CD4-positive, alpha-beta T cell treated with Interferon alpha-2 for 1 hour (primary cell): ENCODE measurements at regions not wholly inside any gene's neighbourhood (a gene's known extent, or its start where the extent isn't known, plus 50 kb on each side); places are given as distances from the start of the nearest gene placed in this dataset.

ENCODE experiments used
- DNase-seq, 2 donors: peaks; one replicate each; pipeline ENCODE4 v3.0.0-alpha.2; 2020 to 2022

DNA sequence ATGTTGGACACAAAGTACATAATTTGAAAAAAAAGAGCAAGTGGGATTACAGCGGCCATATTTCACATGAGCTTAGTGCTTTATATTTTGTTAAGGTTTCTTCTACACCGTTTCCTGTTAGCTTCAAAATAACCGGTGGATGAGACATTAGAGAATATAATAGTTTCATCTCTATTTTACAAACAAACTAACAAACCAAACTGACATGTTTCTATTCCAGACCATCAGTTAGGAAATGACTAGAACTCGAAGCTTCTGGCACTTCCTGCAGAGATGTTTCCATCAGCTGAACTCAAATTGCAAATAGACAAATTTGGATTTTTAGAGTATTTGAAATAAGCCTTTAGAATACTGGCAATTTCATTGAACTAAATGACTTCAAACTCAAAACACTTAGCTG lies 86.5 kb downstream of the MTRR start:
- no peak for DNase-seq

DNA sequence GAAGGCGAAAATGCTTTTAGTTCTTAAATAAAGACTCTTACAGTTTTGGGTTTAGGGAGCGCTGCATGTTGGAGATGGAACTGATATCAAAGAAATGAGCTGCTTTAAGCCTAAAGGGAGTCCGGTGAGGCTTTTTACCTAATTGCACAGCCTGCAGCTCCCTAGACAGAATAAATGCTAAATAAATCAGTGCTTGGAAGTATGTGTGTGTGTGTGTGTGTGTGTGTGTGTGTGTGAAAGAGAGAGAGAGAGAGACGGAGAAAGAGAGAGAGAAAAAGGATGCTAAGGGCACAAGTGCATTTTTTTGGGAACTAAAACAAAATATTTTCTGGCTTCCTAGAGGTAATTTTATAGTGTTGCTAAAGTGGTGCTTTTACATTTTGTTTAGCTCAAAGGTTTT lies 88.4 kb downstream of the MTRR start:
- no peak for DNase-seq

DNA sequence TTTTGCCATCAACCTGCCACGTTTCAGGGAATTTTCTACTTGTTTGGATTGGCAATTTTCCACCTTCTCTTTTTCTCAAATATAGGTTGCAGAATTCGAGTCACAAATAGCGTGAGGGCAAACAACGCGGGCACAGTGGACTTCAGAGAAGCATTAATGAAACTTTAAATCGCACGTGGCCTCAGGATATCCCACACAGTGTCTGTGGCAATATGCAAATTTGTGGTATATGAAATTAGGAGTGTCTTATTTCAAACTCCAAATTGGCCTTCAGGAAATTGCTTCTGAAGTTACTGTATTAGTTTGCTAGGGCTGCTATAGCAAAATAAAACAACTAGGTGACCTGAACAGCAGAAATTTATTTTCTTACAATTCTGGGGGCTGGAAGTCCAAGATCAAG lies 91.2 kb downstream of the MTRR start:
- DNase-seq = no peak

DNA sequence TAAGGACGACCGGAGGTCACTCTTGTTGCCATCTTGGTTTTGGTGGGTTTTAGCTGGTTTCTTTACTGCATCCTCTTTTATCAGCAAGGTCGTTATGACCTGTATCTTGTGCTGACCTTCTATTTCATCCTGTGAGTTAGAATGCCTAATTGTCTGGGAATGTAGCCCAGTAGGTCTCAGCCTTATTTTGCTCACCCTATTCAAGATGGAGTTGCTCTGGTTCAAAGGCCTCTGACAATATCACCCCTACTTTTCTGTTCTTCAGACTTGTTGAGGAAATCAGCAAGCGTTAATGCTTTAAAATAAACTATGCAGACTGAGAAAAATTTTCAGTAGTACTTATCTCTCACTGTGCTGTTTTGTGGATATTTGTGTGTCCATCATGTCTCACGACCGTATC lies 92.6 kb downstream of the MTRR start:
- DNase-seq = no peak

DNA sequence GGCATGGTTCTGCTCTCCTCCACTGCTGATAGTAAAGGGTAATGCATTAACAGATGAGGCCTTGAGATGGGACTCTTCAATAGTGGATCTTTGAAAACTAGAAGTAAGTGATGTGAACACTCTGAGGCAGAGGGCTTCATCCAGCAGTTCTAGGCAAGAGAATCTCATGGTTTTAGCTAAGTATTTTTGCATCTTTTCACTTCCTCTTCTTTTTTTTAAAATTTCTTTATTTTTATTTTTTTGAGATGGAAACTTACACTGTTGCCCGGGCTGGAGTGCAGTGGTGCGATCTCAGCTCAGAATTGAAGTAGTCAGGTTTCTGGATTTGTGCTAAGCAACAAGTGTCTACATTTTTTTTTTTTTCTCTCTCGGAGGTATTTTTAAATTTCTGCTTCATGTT lies 101.9 kb downstream of the MTRR start:
- DNase-seq = no peak

DNA sequence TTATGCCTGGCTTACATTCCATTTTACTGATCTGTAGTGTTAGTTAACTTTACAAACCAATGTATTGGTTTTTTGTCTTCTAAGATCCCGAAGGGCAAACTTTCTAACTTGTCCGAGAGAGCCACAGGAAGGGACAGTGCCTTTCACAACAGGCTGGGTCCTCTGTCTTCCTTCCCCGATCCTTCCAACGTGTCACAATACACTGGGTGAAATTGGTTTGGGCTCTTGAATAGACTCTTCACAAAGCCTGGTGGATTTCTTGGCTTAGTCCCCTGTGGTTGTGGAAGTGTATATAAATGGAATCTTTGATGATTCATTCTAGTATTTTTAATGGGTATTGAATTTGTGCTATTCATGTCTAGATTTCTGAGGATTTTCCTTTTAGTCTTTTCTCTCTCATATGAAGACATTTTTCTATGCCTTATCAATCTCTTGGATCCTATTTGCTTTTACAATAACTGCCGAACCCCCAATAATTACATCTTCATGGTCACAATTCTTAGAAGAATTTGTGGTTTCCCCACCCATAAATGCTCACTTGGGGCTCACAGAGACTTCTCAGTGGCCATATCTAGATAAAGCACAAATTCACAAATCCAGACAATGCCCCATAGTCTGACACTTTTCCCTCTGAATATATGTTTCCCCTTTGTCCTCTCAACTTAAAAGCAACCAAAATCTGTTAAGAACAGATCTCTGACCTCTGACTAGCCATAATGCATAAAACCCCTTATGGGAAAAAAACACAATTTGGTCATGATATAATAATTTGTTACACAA lies 107.7 kb downstream of the MTRR start:
- no peak for DNase-seq

DNA sequence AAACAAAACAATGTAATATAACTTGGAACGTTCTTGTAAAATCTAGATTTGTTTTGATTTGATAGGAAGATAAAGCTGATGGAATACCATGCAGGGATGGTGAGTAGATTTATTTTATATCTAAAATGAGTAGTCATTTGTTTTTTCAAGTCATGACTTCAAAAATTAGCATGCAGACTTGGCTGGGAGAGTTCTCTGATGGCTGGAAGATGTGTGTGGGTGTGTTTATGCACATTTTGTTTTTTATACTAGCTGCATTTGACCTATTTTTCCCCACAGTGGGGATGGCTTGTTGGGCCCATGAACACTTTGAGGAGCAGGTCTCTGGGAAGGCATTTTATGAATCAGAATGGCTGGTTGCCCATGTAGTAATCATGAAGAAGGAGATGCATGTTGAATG lies 109.2 kb downstream of the MTRR start:
- DNase-seq = no peak

DNA sequence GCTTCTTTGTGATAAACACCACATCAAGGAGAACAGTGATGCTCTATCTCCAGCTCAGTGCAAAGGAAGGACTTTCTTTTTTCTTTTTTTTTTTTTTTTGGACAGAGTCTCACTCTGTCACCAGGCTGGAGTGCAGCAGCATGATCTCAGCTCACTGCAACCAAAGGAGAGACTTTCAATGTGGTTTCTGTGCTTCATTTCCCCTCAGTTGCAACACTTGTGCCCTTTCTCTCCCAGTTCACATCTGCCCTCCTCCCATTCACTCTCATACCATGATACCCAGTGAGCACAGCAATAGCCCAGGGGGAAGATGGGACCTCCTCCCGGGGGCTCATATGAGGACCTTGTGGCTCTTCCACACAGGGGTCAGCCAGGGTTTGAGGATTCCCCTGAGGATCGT lies 110.0 kb downstream of the MTRR start:
- DNase-seq = no peak

DNA sequence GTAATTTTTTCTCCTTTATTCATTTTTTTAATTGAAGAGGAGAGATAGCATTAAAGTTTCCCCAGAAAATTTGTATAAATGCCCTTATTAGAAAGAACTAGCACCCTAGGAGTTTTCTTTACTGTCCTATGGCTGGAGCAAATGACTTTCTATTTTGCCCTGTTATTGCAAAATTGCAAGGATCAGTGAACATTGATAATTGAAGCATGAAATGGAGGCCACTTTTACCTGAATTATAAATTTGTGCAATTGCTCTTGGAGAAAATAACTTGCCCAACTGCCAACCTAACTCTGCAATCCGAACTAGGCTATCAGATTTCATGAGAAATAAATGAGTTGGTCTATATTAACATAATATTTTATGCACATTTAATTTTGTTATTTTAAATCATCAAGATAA lies 111.9 kb downstream of the MTRR start:
- no peak for DNase-seq

DNA sequence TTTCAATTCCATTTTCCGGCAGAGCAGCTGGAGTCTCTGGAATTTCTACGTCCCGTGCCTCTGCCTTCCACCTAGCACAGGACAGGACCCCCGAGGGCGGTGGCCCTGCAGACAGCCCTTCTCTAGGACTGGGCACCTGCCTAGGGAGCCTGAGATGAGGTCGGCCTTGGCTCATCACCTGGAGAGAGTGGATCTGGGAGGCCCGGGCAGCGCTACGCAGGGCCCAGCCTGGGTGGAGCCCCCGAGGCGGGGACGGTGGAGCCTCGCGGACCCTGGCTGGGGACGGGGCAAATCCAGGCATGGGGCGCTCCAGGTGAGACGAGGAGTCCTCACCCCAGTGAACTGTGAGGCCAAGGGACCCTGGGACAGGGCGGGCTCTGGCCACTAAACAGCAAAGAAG lies 114.5 kb downstream of the MTRR start:
- DNase-seq = no peak

DNA sequence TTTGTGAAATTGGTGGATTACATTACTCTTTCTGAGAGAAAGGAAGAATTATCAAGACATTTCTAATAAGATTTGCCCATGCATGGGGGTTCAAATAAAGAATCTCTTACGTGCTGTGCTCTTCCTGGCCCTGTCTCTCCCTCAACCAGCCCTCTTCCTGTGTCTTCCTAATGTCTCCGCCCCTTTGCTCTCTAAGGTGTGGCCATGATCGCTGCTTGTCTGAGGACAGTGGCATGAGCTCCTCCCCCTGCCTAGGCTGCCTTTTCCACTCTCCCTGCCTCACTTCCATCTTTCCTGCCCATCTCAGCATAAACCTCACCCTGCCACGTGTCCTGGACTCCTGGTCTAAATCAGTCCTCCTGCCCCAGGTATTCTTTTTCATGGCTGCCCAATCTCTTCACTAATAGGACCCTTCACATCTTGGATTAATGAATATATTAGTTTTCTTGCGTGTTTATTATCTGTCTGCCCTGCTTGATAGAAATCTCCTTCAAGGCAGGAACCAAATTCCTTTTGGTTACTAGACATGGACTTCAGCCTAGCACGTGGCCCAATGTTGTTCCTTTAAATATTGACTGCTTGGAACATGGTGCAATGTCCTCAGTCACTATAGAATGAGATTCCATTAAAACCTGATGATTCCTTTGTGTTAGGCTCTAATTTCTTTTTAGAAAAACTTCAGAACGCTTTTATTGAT lies 122.3 kb downstream of the MTRR start:
- DNase-seq = no peak

DNA sequence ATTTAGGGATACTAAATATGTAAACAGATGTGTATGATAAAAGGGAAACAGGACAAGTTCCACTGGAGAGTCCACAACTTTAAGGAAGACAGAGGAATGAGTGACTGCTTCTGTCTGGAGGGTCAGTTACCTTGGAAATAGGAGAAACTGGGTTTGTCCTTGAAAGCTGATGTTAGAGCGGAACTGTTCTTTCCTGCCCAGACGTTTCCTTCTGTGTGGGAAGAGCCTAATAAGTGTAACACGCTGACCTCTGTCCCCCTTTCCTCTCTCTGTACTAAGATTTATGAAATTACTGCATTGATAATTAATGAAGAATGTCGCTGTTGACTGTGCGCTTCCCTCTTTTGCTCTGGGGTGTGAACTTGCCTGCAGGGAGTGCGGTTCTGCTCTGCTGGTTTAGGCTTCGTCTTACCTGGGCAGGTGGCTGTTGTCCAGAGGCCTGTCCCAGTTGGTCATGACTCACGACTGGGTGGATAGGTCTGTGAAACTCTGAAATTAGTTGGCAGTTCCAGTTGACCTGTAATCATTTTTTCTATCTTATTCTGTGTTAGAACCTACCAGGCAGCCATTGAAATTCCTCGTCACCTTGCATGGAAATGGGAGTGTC lies 126.8 kb downstream of the MTRR start:
- DNase-seq = no peak

DNA sequence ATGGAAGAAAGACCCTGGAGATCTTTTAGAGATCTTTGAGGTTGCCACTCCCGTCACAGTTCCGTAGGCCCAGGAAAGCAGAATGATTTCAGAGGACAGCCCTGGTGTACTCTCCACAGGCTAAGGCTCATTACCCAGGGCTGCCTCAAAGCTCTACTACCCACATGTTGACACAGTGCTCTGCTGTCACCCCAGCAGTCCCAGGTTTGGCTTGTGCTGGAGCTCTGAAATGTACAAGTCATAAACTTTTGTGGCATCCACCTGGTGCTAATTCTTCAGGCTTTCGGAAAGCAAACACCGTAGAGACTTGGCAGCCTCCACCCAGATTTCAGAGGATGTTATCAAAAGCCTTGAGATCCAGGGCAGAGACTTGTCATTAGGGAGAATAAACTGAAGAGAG lies 136.5 kb downstream of the MTRR start:
- DNase-seq = no peak

DNA sequence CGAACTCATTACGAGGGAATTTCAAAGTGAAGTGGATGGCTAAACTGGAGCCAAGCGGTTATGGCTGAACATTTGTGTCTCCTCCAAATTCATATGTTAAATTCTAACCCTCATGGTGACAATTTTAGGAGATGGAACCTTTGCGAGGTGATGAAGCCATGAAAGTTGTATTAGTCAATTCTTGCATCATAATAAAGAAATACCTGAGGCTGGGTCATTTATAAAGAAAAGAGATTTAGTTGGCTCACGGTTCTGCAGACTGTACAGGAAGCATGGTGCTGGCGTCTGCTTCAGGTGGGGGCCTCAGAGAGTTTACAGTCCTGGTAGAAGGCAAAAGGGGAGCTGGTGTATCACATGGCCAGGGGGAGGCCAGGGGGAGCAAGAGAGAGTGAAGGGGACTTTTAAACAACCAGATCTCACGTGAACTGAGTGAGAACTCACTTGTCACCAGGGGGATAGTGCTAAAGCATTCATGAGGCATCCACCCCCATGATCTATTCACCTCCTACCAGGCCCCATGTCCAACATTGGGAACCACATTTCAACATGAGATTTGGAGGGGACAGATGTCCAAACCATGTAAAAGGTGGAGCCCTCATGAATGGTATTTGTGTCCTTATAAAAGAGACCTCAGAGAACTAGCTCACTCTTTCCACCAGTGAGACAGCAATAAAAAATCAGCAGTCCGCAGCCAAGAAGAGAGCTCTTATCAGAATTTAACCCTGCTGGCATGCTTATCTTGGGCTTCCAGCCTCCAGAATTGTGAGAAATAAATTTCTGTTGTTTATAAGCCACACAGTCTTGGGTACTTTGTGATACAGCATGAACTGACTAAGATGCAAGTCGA lies 143.4 kb downstream of the MTRR start:
- no peak for DNase-seq

DNA sequence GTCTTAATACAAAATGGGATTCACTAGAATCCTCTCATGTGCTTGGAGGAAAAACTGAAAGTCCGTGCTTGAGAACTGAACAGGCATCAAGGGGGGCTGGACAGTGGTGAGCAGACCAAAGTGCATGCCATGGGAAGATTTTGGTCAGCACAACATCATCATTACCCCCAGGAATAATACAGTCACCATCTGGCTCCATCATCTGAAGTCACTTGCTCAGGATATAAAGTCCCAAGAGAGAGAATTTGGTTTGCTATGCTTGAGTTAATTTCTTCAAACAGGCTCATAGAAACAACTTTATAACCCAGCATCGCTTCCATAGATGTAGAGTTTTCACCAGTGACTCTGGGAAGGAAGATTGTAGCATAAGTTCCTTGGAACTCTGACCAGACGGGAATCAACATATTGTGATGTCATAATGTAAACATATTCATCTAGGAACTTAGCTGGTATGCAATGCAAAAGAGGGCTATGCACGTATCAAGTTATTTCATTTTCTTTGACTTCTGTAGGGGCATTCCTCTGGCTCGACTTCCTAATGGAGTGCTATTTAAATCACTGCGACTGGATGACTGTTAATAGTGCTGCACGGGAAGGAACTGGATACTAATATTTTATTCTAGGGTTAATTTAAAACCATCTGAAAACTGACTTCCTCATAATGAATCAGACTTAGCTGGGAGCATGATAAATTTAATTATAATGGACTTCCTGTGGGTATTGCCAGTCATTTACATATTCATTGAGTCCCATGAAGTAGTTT lies 145.2 kb downstream of the MTRR start:
- no peak for DNase-seq

DNA sequence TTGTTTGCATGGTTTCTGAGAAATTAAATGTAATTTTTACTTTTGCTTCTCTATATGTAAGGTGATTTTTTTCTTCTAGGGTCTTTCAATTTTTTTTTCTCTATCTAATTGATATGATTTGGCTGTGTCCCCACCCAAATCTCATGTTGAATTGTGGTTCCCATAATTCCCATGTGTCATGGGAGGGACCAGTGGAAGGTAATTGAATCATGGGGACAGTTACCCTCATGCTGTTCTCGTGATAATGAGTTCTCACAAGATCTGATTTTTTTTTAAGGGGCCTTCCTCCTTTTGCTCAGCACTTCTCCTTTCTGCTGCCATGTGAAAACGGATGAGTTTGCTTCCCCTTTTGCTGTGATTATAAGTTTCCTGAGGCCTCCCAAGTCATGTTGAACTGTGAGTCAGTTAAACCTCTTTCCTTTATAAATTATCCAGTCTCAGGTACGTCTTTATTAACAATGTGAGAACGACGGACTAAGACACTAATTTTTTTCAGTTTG lies 150.8 kb downstream of the MTRR start:
- DNase-seq = no peak

DNA sequence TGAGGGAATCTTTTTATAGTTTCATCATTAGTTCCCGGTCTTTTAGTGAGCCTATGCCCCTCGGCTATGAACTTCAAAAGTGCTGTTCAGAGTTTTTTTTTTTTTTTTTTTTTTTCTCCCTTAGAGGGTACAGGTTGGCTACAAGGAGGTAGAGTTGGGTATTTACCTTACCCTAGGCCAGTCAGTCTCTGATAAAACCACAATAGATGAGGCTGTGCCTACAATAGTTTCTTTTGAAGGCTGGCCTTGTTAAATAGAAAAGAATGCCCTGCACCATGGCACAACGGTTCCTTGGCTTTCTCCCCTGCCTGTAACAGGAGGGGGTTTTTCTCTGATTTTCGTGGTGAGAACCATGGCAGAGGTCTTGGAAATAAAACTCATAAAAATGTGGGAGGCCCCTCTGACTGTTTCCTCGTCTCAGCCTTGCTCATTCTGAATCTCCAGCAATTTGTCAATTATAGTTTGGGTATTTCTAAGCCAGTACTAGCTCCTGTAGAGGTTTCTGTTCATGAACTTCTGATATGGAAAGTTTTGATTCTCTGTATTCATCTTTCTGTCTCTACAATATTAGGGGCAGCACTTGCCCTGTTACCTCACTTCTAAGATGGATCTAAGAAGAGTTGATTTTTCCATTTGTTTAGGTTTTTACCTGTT lies 152.0 kb downstream of the MTRR start:
- no peak for DNase-seq

DNA sequence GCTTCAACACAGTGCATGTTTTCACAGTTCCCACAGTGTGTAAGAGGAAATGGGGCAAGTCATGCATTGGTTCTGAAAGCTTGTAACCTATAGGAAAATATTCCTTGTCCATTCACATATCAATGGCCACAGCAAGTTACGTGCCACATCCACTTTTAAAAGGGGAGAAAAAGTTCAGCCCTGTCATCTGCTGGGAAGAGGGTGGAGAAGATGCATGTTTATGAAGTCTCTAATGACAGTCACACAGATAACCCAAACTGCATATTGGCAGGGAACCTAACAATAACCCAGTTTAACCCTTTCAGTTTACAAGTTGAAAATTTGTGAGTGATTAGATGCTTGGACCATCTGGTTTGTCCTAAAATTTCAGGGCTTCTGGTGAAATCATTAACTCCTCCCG lies 159.3 kb downstream of the MTRR start:
- DNase-seq = no peak

DNA sequence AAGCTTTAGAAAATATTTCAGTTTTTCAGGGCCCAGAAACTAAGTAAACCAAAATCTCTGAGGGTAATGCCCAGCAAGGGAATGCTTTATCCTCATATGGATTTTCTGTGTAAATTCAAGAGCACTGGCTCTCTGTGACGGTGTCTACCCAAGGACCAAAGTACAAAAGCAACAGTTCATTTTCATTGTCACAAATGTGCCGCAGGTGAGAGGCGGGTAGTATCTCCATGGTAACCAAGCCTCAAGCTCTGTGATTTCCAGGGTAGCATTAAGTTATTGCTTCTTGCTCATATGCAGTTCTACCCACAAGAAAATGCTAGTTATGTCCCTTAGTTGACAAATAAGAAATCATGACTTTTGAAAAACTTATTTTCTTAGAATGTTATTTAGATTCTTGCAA lies 164.3 kb downstream of the MTRR start:
- no peak for DNase-seq

DNA sequence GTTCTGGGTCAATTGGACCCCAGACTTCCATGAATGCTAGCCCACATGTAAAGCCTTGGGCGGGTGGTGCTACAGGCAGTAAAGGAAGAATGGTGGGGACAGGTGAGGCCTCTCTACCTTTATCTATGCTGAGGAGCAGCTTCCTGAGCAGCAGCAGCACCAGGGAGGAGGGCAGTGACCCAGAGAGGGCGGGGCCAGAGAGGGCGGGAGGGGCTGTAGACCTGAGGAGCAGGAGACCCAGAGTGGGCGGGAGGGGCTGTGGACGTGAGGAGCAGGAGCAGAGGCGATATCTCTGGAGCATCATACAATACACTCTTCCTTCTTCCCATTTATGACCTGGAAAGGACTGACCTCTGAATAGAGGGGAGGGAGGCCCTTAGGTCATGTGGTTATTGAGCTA lies 165.9 kb downstream of the MTRR start:
- DNase-seq = no peak

DNA sequence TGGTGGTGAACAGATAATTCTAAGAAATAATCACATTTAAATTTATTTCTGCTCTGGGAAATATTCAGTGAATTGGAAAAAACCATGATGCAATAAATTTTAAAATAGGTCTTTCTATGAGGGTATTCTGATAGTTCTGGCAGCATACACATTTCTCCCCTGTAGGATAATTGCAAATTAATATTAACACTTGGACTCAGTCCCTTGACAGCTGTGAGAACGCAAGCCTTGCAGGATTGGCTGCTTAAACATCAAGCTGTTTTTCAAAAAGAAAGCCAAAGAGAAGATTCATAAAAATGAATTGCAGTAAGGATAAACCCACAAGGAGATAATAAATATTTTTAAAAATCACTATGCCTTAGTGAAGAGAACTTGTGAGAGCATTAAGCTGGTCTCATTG lies 180.0 kb downstream of the MTRR start:
- no peak for DNase-seq

DNA sequence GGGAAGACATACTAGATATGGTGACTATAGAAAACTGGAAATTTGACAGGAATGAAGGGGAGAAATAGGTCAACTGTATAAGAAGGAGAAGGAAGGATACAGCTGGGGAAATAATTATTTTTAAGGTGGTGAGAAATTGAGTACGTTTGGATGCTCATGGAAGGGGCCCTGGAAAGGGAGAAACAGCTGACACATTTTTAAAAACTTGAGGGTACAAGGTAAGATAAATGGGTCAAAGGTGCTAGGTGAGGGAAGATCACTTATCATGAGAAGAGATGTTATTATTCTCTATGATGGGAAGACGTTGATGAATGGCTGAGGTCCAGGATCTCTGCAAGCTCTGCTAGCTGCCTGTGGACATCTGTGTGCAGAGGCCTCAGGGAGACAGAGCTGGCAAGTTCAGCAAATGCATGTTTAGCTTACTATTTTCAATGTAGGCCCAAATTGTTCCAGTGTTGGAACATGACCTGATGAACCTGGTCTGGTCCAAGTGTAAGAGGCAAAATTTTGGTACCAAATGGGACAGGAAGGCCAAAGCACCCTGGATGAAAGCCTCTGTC lies 181.7 kb downstream of the MTRR start:
- no peak for DNase-seq
